Neural progenitor cell (in vitro differentiated cells): ENCODE measurements at regions not wholly inside any gene's neighbourhood (a gene's known extent, or its start where the extent isn't known, plus 50 kb on each side); places are given as distances from the start of the nearest gene placed in this dataset.

Experiments used
- CTCF ChIP-seq: fragments of 200-600 bp; sonication (generic); IDR thresholded peaks from 2 replicates; pipeline ENCODE4 v1.5.1; 2017; ENCODE audit warnings: antibody characterized with exemption, mild to moderate bottlenecking
- EZH2 ChIP-seq: fragments of 200-600 bp; sonication (generic); IDR thresholded peaks from 2 replicates; pipeline ENCODE4 v1.6.1; 2017; ENCODE audit warnings: antibody characterized with exemption, mild to moderate bottlenecking, moderate library complexity
- EZH2phosphoT487 ChIP-seq: fragments of 200-600 bp; sonication (generic); IDR thresholded peaks from 2 replicates; pipeline ENCODE4 v1.6.1; 2017; ENCODE audit warnings: antibody characterized with exemption

GRCh38 chr13:79791471-79792042 lies 310.6 kb downstream of the NDFIP2 start:
- TF ChIP-seq EZH2phosphoT487 (no peak), CTCF (no peak), EZH2 (no peak)
